Suppressor macrophage treated with lipopolysaccharide for 1 hour (primary cell): ENCODE measurements at regions not wholly inside any gene's neighbourhood (a gene's known extent, or its start where the extent isn't known, plus 50 kb on each side); places are given as distances from the start of the nearest gene placed in this dataset.
"Not testable (repeated sequence)": the region's sequence is repeated elsewhere in the genome, so short reads cannot be mapped to it uniquely, and the experiment has no call there.

ENCODE experiments used
- DNase-seq, 3 donors: peaks; one replicate each; pipeline ENCODE4 v3.0.0-alpha.2; 2020 to 2022

DNA sequence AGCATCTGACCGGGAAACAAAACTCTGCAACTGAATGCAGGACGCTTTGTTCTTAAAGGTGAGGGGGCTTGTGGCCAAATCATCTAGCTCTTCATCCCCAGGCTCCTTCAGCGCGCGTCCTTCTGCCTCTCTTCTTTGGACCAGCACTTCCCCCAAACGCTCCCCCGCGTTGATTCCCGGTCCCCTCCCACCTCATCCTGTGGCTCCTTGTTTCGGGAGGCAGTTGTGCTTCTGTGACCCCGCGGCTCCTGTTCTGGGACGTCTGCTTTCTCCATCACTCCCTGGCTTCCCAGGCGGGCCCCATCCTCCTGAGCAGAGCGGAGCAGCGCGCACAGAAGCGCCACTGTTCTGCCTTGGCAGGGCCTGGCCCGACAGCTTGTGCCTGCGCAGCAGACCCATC lies 109.7 kb upstream of the ZNG1E start:
- not testable (repeated sequence) for DNase-seq

DNA sequence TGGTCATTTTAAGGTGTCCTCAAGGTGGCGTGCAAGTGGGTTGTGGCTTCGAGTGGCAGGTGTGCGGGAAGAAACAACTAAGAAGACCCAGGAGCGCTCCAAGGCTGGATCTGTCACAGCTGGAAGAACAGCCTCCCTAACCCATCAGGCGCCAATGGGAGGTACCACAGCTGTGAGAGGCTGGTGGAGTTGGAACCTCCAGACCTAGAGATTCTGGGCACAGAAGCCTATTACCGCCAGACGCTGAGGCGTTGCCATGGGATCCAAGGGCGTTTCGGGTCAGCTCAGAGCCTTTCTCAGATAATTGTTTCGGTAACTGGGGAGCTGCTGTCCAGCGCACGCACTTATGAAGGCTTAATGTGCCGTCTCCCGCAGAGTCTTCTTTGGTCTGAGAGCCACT lies 156.7 kb upstream of the ZNG1E start:
- not testable (repeated sequence) for DNase-seq

DNA sequence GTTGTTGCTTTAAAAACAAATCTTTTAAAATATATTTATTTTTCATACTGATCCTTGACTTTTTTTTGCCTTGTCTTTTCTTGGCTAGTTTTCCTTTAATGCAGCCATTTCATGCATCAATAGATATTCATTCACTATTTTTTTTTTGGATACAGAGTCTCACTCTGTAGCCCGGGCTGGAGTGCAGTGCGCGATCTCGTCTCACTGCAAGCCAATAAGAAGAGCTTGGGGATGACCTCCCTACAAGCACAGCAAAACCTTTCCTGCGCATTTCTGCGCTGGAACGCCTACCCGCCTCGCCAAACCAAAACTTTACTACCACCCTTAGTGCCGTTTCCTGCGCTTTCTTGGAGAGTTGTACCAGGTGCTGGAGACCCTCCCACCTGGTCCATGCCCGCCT lies 161.3 kb upstream of the ZNG1E start:
- DNase-seq, result not testable (repeated sequence)

DNA sequence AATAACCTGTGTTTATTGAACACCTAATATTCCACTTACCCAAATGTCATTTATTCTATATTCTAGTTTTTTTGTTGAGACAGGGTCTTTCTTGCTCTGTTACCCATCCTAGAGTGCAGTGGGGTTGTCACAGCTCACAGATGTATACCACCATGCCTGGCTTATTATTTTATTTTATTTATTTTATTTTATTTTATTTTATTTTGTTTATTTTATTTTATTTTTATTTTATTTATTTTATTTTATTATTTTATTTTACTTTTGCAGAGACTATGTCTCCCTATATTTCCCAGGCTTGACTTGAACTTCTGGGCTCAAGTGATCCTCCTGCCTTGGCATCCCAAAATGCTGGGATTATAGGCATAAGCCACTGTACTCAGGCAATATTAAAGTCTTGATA lies 167.8 kb upstream of the ZNG1E start:
- DNase-seq, result not testable (repeated sequence)

DNA sequence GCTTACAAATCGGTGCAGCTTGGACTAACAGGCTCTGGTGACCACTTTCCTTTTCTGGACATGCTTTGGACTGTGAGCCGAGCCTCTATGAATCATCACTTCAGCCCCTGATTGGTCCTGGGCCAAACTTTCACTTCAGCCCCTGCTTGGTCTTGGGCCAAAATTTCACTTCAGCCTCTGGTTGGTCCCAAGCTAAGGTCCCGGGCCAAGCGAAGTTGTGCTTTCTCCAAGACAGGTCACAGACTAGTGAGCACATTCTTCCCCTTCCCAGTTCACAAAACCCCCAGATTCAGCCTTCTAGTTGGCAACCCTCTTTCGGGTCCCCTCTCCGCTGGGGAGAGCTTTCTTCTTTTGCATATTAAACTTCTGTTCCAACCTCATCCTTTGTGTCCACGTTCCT lies 171.0 kb upstream of the ZNG1E start:
- not testable (repeated sequence) for DNase-seq

DNA sequence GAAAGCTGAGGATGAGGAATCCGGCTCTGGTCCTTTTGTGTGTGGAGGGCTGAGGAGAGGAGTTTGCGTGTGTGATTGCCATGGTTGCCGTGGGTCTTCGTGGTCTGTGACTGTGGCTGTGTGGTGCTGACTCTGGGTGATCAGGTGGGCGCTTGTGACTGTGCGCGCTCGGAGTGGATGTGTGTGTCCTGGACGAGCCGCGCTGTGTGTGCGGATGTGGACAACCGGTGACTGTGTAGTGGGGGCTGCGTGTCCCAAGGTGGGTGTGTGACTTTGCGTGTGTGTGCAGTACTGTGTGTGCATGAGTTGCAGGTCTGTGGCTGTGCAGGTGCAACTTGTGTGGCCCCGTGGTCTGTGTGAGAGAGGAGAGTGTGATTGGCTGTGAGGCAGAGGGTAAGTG lies 172.0 kb upstream of the ZNG1E start:
- DNase-seq, result not testable (repeated sequence)

DNA sequence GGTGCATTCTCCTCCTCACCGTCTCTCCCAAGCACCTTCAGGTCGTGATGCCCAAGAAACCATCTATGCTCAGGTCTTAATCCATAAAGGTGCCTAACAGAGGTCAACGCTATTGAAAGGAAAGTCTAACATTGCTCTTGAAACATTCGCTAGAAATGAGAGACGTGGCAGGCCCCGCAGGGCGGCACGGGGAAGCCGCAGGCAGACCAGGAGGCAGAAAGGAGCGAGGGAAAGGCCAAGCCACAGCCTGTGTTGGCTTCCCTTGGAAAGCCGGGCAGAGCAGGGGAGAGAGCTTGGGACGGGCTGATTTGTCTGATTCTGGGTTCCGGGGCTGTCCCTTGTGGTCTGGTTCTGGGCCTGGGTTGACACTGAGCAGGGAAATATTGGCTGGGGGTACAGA lies 192.8 kb upstream of the ZNG1E start:
- DNase-seq, result peak in 1 of 3 donors; percentile 15

DNA sequence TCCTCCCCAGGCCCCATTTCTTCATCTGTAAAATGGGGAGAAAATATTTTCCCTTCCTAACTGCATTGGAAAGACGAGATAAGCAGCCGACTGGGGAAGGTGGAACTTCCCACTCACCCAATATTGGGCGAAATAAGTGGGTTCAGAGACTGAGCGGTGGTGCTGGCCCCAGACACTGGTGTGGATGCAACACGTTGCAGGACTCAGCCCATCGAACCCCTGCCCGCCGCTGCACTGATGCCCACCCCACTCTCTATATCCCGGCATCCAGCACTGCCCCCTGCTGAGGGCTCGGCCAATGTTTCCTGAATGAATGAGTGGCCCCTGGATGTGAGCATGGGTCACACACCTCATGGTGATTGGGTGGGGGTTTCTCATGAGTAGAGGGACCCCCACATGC lies 194.4 kb upstream of the ZNG1E start:
- DNase-seq, result not testable (repeated sequence)

DNA sequence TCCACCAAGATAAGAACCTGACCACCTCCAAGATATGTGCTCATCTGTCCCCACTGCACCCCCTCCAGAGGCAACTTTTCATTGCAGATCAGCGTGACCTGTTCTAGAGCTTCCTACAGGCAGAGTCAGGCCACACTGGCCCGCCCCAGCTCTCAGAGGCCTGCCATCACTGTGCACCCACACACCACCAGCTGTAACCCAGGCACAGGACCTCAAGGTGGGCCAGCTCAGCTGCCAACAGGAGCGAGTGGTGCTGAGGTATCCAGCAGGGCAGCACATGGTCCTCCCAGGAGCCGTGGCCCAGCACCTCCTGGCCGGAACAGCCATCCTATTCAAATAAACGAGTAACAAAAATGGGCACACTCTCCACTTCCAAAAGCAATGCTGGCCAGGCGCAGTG lies 189.9 kb upstream of the FOXD4L5 start:
- not testable (repeated sequence) for DNase-seq

DNA sequence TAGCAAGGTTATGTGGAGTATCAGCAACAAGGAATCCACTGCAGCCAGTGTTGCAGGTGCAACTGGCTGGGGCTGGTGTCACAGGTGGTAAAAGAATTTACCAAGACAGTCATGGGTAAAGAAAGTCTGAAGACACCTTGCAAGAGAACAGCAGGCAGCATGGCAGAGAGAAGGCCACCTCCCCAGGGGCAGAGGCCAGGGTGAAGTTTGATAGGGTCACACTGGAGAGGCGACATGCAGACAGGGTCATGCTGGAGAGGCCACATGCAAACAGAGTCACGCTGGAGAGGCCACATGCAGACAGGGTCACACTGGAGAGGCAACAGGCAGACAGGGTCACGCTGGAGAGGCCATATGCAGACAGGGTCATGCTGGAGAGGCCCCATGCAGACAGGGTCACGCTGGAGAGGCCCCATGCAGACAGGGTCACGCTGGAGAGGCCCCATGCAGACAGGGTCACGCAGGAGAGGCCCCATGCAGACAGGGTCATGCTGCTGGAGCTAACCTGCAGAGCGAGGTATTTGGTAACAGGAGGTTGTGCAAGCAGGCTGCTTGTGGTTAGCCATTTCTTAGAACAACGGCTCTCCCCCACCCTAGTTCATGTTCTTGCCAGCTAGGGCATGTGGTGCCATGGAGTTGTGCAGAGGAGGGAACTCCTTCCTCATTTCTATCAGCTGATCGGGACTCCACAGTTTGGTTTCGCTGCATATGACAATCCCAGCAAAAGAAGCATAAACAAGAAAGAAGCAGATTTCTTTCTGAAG lies 188.2 kb upstream of the FOXD4L5 start:
- not testable (repeated sequence) for DNase-seq

DNA sequence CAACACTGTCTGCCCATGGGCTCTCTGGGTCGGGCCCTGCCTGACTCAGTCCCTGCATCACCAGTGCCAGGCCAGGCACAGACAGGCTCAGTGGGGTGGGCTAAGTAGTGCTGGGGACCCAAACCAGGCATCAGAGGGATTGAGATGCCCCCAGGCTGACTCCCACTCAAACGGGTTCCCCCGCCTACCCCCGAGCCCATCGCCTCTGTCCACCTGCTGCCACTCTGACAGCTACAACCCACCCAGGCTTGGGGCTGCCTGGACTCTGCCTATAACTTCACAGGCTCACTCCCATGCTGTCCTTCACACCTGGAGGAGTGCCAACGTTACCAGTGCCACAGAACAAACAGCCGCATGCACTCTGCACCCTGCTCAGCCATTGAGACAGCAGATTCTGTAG lies 186.1 kb upstream of the FOXD4L5 start:
- DNase-seq, result not testable (repeated sequence)

DNA sequence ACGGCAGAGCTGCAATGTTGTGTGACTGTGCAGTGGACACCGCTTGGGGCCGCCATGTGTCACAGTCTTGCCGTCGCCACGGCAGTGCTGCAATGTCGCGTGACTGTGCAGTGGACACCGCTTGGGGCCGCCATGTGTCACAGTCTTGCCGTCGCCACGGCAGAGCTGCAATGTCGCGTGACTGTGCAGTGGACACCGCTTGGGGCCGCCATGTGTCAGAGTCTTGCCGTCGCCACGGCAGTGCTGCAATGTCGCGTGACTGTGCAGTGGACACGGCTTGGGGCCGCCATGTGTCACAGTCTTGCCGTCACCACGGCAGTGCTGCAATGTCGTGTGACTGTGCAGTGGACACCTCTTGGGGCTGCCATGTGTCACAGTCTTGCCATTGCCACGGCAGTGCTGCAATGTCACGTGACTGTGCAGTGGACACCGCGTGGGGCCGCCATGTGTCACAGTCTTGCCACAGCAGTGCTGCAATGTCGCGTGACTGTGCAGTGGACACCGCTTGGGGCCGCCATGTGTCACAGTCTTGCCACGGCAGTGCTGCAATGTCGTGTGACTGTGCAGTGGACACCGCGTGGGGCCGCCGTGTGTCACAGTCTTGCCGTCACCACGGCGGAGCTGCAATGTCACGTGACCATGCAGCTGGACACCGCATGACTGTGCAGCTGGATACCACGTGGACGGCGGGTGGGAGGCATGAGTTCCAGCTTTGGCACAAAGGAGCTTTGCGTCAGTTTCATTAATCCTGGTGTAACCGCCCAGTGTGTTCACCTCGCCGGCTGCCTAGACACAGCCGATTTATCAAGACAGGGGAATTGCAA lies 182.1 kb upstream of the FOXD4L5 start:
- not testable (repeated sequence) for DNase-seq

DNA sequence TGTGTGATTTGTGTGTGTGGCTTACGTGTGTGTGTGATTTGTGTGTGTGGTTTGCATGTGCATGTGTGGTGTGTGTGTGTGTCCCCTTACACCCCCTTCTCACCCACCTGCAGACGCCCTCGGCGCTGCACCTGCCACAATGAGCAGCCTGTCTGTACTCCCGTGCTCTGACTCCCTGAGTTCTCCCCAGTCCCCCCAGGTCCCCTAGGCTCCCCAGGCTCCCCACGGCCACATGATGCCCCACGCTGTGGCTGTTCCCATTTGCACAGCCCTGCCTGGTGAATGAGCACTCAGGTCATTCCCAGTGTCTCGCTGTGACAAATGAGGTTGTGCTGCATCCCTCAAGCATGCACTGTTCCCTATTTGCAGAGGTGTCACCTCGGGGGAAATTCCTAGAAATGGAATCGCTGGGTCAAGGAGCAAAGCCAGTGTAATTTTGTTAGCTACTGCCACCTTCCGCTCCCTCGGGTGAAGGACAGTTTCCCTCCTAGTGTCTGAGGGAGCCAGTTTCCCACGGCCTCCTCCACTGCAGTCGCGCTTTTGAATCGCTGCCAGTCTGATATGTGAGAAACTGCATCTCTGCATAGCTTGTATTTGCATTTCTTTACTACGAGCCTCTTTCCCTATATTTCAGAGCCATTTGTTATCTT lies 180.4 kb upstream of the FOXD4L5 start:
- DNase-seq, result not testable (repeated sequence)

DNA sequence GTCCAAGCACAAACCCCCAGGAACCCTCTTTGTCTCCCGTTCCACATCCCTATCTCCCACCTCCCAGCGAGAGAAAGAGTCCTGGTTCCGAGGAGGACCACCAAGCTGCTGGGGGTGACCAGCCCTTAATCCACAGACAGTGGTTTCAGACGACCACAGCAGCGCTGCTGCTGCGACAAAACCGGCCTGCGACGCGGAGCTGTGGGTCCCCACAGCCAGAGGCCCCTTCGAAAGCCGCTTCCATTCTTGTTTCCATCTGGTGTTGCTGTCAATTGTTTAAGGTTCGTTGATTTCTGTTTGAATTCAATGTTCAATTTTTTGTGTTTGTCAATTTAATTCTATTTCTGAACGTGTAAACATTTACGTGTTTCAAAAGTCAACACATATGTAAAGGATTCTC lies 177.5 kb upstream of the FOXD4L5 start:
- DNase-seq, result not testable (repeated sequence)

DNA sequence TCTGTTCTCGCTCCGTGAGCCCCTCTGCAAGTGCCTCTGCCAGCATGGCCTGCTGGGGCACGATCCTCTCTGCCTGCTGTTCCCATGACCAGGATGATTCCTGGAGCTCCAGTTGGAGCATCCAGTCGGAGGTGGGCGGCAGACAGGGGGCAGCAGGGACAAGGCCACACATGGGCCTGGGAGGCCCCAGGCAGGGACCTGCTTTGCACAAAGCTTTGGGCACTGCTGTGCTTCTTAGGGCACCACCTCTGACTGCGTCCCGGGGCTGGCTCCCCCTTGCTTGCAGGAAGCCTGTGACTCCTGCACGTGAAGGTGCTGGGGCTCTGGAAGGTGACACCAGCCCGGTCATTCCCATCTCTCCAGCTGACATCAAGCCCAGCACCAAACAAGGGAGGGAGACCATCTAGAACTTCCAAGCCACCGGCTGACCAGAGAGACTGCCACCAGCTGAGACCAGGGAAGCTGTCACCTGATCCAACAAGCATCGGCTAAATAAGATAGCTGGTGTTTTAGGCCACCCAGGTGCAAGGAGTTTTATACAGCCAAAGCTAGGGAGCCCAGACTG lies 174.8 kb upstream of the FOXD4L5 start:
- no peak for DNase-seq

DNA sequence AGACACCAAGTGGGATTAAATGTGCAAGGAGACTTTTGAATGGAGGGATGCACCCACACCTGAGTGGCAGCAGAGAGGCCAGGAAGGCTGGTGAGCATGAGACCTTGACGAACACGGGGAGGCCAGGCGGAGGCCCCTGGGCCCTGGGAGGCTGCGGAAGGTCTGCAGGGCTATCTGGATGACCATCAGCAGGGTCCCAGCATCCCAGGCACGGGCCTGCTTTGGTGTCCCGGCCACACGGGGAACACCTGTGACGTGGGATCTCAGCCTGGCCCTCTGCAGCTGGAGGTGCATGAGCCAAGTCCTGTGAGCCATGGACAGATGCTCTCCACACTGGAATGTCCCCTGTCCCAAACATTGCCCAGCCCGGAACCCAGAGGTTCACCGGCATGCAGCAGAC lies 174.0 kb upstream of the FOXD4L5 start:
- DNase-seq, result no peak

DNA sequence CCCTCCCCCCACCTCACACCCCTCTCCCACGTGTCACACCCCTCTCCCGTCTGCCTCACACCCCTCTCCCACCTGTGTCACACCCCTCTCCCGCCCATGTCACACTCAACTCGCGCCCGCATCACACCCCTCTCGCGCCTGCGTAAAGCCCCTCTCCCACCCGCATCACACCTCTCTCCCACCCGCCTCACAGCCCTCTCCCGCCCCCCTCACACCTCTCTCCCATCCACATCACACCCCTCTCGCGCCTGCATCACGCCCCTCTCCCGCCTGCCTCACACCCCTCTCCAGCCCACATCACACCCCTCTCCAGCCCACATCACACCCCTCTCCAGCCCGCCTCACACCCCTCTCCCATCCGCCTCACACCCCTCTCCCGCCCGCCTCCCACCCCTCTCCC lies 173.5 kb upstream of the FOXD4L5 start:
- DNase-seq, result no peak

DNA sequence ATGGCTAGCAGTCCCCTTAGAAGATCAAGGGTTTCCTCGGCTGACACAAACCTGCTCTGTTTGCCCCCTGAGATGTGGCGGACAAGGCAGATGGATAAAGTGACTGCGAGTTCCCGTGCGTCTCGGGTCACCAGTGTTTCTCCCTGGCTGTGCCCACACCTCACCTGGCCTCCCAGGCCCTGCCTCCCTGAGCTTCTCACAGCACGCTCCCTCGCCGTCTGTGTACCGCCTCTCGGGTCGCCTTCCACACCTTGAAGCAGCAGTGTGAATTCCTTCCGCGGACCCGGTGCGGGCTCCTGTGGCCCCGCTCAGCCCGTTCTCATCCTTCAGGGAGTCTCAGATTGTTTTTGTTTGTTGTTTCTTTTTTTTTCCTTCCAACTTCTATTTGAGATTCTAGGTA lies 172.0 kb upstream of the FOXD4L5 start:
- DNase-seq, result not testable (repeated sequence)

DNA sequence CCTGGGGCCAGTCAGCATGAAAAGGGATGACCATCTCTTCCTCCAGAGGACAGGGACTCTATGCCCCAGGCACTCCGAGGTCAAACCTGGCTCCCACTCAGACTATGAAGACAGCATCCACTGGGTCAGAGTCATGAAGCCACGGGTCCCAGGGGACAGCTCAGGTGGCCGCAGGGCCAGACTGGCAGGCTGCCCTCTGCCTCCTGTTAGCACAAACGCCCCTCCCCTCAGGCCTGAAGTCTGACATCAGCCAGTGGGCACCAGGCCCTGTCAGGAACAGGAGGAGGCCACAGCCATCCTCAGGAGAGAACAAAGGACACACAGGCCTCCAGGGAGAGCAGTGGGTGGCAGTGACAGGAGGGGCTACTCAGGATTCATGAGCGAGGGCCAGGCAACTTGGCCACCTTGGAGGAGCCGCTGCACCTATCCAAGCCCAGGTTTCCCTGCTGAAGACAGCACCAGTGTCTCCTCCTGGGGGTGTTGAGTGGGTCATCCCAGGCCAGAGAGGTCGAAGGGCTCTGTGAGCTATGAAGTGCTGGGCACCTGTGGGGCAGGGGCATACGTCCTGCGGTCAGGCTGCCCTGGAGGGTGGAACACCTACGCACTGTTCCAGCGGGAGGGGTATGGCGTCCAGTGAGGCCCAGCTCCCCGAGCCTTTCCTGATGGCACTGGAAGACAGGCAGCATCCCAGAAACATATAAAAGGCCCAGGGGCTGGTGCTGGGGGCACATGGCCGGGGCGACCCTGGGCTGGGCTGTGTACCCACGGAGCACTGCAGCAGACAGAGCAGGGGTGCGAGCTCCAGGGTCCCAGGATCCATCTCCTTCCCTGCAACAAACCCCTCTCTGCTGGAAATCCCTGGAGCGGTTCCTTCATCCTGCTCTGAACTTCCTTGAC lies 171.0 kb upstream of the FOXD4L5 start:
- not testable (repeated sequence) for DNase-seq

DNA sequence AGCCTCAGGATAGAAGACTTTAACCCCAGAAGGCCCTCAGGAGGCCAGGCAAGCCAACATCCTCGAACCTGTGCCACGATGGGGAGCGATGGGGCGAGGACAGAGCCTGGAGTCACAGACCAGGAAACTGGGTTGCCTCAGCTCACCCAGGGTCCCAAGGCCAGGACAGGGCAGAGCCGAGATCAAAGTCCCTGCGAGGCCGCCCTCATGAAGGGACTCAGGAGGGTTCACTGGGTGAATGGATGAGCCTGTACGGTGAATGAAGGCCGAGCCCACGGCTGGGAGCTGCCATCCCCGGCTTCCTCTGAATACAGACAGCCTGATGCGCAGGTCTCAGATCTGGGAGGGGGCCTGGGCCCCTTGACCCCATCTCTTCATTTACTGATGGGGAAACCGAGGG lies 170.1 kb upstream of the FOXD4L5 start:
- DNase-seq, result not testable (repeated sequence)

DNA sequence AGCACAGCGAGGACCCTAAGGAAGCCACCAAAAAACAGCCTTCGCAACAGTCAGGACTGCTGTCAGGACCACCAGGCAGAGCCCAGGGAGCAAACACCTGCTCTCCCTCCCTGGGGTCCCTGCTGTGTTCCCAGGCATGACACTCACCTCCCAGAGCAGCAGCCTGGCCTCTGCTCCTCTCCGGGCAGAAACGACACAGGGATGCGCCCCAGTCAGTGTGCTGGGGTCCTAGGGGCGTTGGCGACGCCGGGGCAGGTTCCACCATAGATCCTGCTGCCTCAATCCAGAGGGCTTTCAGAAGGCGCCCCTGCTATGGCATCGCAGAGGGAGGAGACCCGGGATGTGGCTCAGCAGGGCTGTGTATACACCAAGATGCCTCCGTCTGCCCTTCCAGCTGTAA lies 169.7 kb upstream of the FOXD4L5 start:
- DNase-seq, result not testable (repeated sequence)

DNA sequence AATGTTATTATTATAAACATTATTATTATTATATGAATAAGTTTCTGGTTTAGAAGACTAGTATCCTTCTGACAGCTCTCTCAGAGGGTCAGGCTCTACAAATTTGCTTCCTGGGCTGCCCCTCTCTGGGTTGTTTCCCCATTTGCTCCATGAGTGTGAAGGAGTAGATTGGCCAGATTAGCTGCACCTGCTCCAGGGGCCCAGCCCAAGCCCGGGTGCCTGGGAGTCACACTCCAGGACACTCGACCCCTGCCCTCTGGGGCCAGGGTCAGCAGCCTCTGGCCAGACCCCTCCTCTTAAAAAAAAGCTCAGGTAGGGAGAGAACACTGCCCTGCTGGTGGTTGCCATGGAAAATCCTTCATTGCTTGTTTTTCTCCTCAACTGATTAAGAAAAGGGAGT lies 169.0 kb upstream of the FOXD4L5 start:
- not testable (repeated sequence) for DNase-seq
